ENCODE measurements at regions not wholly inside any gene's neighbourhood (a gene's known extent, or its start where the extent isn't known, plus 50 kb on each side); places are given as distances from the start of the nearest gene placed in this dataset.

GRCh38 chr13:79918620-79919019 is 422.3 kb downstream of the SPRY2 start:
- Histone ChIP-seq H3K4me3 (ENCODE audit: low read length) (no peak overlapping the region), H3K9ac (ENCODE audit: low read length) (no peak overlapping the region), H3K4me1 (ENCODE audit: control insufficient read depth, low read depth, low read length) (peaks cover 7% of the 10 kb centered on the region), H3K27me3 (ENCODE audit: control insufficient read depth, insufficient read depth, low read length) (no peaks in the 10 kb centered on the region), H3K9me3 (ENCODE audit: control insufficient read depth, low read depth, low read length) (no peaks in the 10 kb centered on the region), H3K27ac (ENCODE audit: low read length) (no peak overlapping the region), H3K36me3 (ENCODE audit: control insufficient read depth, low read depth, low read length) (no peaks in the 10 kb centered on the region)

GRCh38 chr13:79917628-79918027 is 423.3 kb downstream of the SPRY2 start:
- Histone ChIP-seq H3K36me3 (ENCODE audit: control insufficient read depth, low read depth, low read length) (no peaks in the 10 kb centered on the region), H3K4me1 (ENCODE audit: control insufficient read depth, low read depth, low read length) (peaks cover 11% of the 10 kb centered on the region), H3K4me3 (ENCODE audit: low read length) (no peak overlapping the region), H3K27me3 (ENCODE audit: control insufficient read depth, insufficient read depth, low read length) (no peaks in the 10 kb centered on the region), H3K9ac (ENCODE audit: low read length) (no peak overlapping the region), H3K27ac (ENCODE audit: low read length) (no peak overlapping the region), H3K9me3 (ENCODE audit: control insufficient read depth, low read depth, low read length) (no peaks in the 10 kb centered on the region)

GRCh38 chr13:79915114-79915811 is 425.7 kb downstream of the SPRY2 start:
- Histone ChIP-seq H3K4me3 (ENCODE audit: low read length) (no peak overlapping the region), H3K36me3 (ENCODE audit: control insufficient read depth, low read depth, low read length) (no peaks in the 10 kb centered on the region), H3K9ac (ENCODE audit: low read length) (no peak overlapping the region), H3K9me3 (ENCODE audit: control insufficient read depth, low read depth, low read length) (no peaks in the 10 kb centered on the region), H3K27ac (ENCODE audit: low read length) (no peak overlapping the region), H3K27me3 (ENCODE audit: control insufficient read depth, insufficient read depth, low read length) (no peaks in the 10 kb centered on the region), H3K4me1 (ENCODE audit: control insufficient read depth, low read depth, low read length) (peaks cover 11% of the 10 kb centered on the region)

- H3K4me3 ChIP-seq (ENCODE audit: low read length), result no peak overlapping the region
- H3K27me3 ChIP-seq (ENCODE audit: control insufficient read depth, insufficient read depth, low read length), result no peaks in the 10 kb centered on the region
- H3K27ac ChIP-seq (ENCODE audit: low read length), result no peak overlapping the region
- H3K9me3 ChIP-seq (ENCODE audit: control insufficient read depth, low read depth, low read length), result no peaks in the 10 kb centered on the region
- H3K36me3 ChIP-seq (ENCODE audit: control insufficient read depth, low read depth, low read length), result no peaks in the 10 kb centered on the region
- no peak overlapping the region for H3K9ac ChIP-seq (ENCODE audit: low read length)
- peaks cover 11% of the 10 kb centered on the region for H3K4me1 ChIP-seq (ENCODE audit: control insufficient read depth, low read depth, low read length)
Measured at GRCh38 chr13:79913141-79913827, 427.6 kb downstream of the SPRY2 start.

- H3K4me1 ChIP-seq (ENCODE audit: control insufficient read depth, low read depth, low read length), result peaks cover 11% of the 10 kb centered on the region
- no peaks in the 10 kb centered on the region for H3K9me3 ChIP-seq (ENCODE audit: control insufficient read depth, low read depth, low read length)
- H3K4me3 ChIP-seq (ENCODE audit: low read length), result no peak overlapping the region
- no peak overlapping the region for H3K27ac ChIP-seq (ENCODE audit: low read length)
- no peak overlapping the region for H3K9ac ChIP-seq (ENCODE audit: low read length)
- no peaks in the 10 kb centered on the region for H3K36me3 ChIP-seq (ENCODE audit: control insufficient read depth, low read depth, low read length)
- no peaks in the 10 kb centered on the region for H3K27me3 ChIP-seq (ENCODE audit: control insufficient read depth, insufficient read depth, low read length)
Measured at GRCh38 chr13:79912403-79912802, 428.5 kb downstream of the SPRY2 start.

GRCh38 chr13:79910875-79911540 is 429.9 kb downstream of the SPRY2 start:
- no peaks in the 10 kb centered on the region for H3K36me3 ChIP-seq (ENCODE audit: control insufficient read depth, low read depth, low read length)
- H3K27me3 ChIP-seq (ENCODE audit: control insufficient read depth, insufficient read depth, low read length), result no peaks in the 10 kb centered on the region
- no peak overlapping the region for H3K9ac ChIP-seq (ENCODE audit: low read length)
- H3K4me1 ChIP-seq (ENCODE audit: control insufficient read depth, low read depth, low read length), result peaks cover 11% of the 10 kb centered on the region
- no peak overlapping the region for H3K27ac ChIP-seq (ENCODE audit: low read length)
- H3K4me3 ChIP-seq (ENCODE audit: low read length), result no peak overlapping the region
- H3K9me3 ChIP-seq (ENCODE audit: control insufficient read depth, low read depth, low read length), result no peaks in the 10 kb centered on the region

GRCh38 chr13:79909644-79910043 is 428.7 kb downstream of the NDFIP2 start:
- H3K9me3 ChIP-seq (ENCODE audit: control insufficient read depth, low read depth, low read length), result no peaks in the 10 kb centered on the region
- no peaks in the 10 kb centered on the region for H3K27me3 ChIP-seq (ENCODE audit: control insufficient read depth, insufficient read depth, low read length)
- H3K4me1 ChIP-seq (ENCODE audit: control insufficient read depth, low read depth, low read length), result peaks cover 11% of the 10 kb centered on the region
- no peak overlapping the region for H3K27ac ChIP-seq (ENCODE audit: low read length)
- no peaks in the 10 kb centered on the region for H3K36me3 ChIP-seq (ENCODE audit: control insufficient read depth, low read depth, low read length)
- no peak overlapping the region for H3K9ac ChIP-seq (ENCODE audit: low read length)
- H3K4me3 ChIP-seq (ENCODE audit: low read length), result no peak overlapping the region

GRCh38 chr13:79908381-79908780 is 427.4 kb downstream of the NDFIP2 start:
- Histone ChIP-seq H3K9ac (ENCODE audit: low read length) (no peak overlapping the region), H3K36me3 (ENCODE audit: control insufficient read depth, low read depth, low read length) (no peaks in the 10 kb centered on the region), H3K27me3 (ENCODE audit: control insufficient read depth, insufficient read depth, low read length) (no peaks in the 10 kb centered on the region), H3K4me3 (ENCODE audit: low read length) (no peak overlapping the region), H3K27ac (ENCODE audit: low read length) (no peak overlapping the region), H3K4me1 (ENCODE audit: control insufficient read depth, low read depth, low read length) (peaks cover 2% of the 10 kb centered on the region), H3K9me3 (ENCODE audit: control insufficient read depth, low read depth, low read length) (no peaks in the 10 kb centered on the region)

GRCh38 chr13:79907527-79907926 is 426.6 kb downstream of the NDFIP2 start:
- H3K27ac ChIP-seq (ENCODE audit: low read length), result no peak overlapping the region

GRCh38 chr13:79906345-79906744 is 425.4 kb downstream of the NDFIP2 start:
- no peaks in the 10 kb centered on the region for H3K36me3 ChIP-seq (ENCODE audit: control insufficient read depth, low read depth, low read length)

More at GRCh38 chr13:79907527-79907926, 426.6 kb downstream of the NDFIP2 start:
- H3K36me3 ChIP-seq (ENCODE audit: control insufficient read depth, low read depth, low read length), result no peaks in the 10 kb centered on the region
- no peaks in the 10 kb centered on the region for H3K4me1 ChIP-seq (ENCODE audit: control insufficient read depth, low read depth, low read length)
- H3K9ac ChIP-seq (ENCODE audit: low read length), result no peak overlapping the region
- no peaks in the 10 kb centered on the region for H3K27me3 ChIP-seq (ENCODE audit: control insufficient read depth, insufficient read depth, low read length)
- H3K9me3 ChIP-seq (ENCODE audit: control insufficient read depth, low read depth, low read length), result no peaks in the 10 kb centered on the region
- no peak overlapping the region for H3K4me3 ChIP-seq (ENCODE audit: low read length)

GRCh38 chr13:79905018-79905417 is 424.1 kb downstream of the NDFIP2 start:
- Histone ChIP-seq H3K9ac (ENCODE audit: low read length) (no peak overlapping the region), H3K4me3 (ENCODE audit: low read length) (no peak overlapping the region), H3K36me3 (ENCODE audit: control insufficient read depth, low read depth, low read length) (no peaks in the 10 kb centered on the region), H3K4me1 (ENCODE audit: control insufficient read depth, low read depth, low read length) (no peaks in the 10 kb centered on the region), H3K9me3 (ENCODE audit: control insufficient read depth, low read depth, low read length) (no peaks in the 10 kb centered on the region), H3K27ac (ENCODE audit: low read length) (no peak overlapping the region), H3K27me3 (ENCODE audit: control insufficient read depth, insufficient read depth, low read length) (no peaks in the 10 kb centered on the region)

More at GRCh38 chr13:79906345-79906744, 425.4 kb downstream of the NDFIP2 start:
- no peak overlapping the region for H3K9ac ChIP-seq (ENCODE audit: low read length)
- no peak overlapping the region for H3K4me3 ChIP-seq (ENCODE audit: low read length)
- no peaks in the 10 kb centered on the region for H3K9me3 ChIP-seq (ENCODE audit: control insufficient read depth, low read depth, low read length)
- H3K27me3 ChIP-seq (ENCODE audit: control insufficient read depth, insufficient read depth, low read length), result no peaks in the 10 kb centered on the region
- H3K27ac ChIP-seq (ENCODE audit: low read length), result no peak overlapping the region
- no peaks in the 10 kb centered on the region for H3K4me1 ChIP-seq (ENCODE audit: control insufficient read depth, low read depth, low read length)
